ENCODE measurements at regions not wholly inside any gene's neighbourhood (a gene's known extent, or its start where the extent isn't known, plus 50 kb on each side); places are given as distances from the start of the nearest gene placed in this dataset.

GRCh38 chr5:160508780-160509361 lies 87.2 kb downstream of the PTTG1 start:
- peak; percentile 51 for DNase-seq (ENCODE audit: low read depth, low spot score)

- DNase-seq (ENCODE audit: low read depth, low spot score): no peak
Observed at GRCh38 chr5:160511280-160511929, 89.8 kb downstream of the PTTG1 start.

All from activated CD4-positive, CD25-positive, alpha-beta regulatory T cell treated with anti-CD3 and anti-CD28 coated beads, Interleukin-2, amount 50 U/mL, for 16 hours (primary cell).